OCI-LY1 (cell line): ENCODE measurements at regions not wholly inside any gene's neighbourhood (a gene's known extent, or its start where the extent isn't known, plus 50 kb on each side); places are given as distances from the start of the nearest gene placed in this dataset.
A peak's percentile ranks its signal among the peaks of the same experiment; 100 is the strongest.

Experiments used
- H2AFZ ChIP-seq: fragments of 200-600 bp; sonication (generic), shearing (Covaris generic); 2 replicates; pipeline ENCODE4 v1.6.0; 2014; ENCODE audit warnings: antibody characterized with exemption, mild to moderate bottlenecking, low read length
- H3F3A ChIP-seq: fragments of 200-600 bp; sonication (generic), shearing (Covaris generic); 2 replicates; pipeline ENCODE4 v1.6.0; 2014; ENCODE audit warnings: mild to moderate bottlenecking, antibody characterized with exemption, low read length, moderate library complexity; ENCODE audit not compliant: insufficient read depth
- H3K27ac ChIP-seq: fragments of 200-600 bp; sonication (generic); 2 replicates; pipeline ENCODE4 v1.5.1; 2014; ENCODE audit warnings: low read length, mixed run types, mild to moderate bottlenecking, low read depth; ENCODE audit not compliant: poor library complexity, severe bottlenecking
- H3K27me3 ChIP-seq: fragments of 200-600 bp; sonication (generic); 2 replicates; pipeline ENCODE4 v1.6.0; 2014; ENCODE audit warnings: antibody characterized with exemption, mild to moderate bottlenecking, low read length, moderate library complexity; ENCODE audit not compliant: insufficient read depth
- H3K36me3 ChIP-seq: fragments of 200-600 bp; sonication (generic); 2 replicates; pipeline ENCODE4 v1.6.1; 2014; ENCODE audit warnings: mild to moderate bottlenecking, antibody characterized with exemption, low read length, moderate library complexity, mixed read lengths; ENCODE audit not compliant: insufficient read depth
- H3K4me1 ChIP-seq: fragments of 200-600 bp; sonication (generic); 2 replicates; pipeline ENCODE4 v1.5.1; 2014; ENCODE audit warnings: mild to moderate bottlenecking, low read length, moderate library complexity; ENCODE audit not compliant: insufficient read depth, severe bottlenecking
- H3K4me2 ChIP-seq: fragments of 200-600 bp; sonication (generic), shearing (Covaris generic); 2 replicates; pipeline ENCODE4 v1.6.1; 2014; ENCODE audit warnings: low read length
- H3K4me3 ChIP-seq: fragments of 200-600 bp; sonication (generic); 2 replicates; pipeline ENCODE4 v1.5.1; 2014; ENCODE audit warnings: low read length, low read depth, mild to moderate bottlenecking, mixed read lengths; ENCODE audit not compliant: poor library complexity, severe bottlenecking
- H3K79me2 ChIP-seq: fragments of 200-600 bp; shearing (Covaris generic); 2 replicates; pipeline ENCODE4 v1.6.1; 2016; ENCODE audit warnings: mixed run types, low read length, mixed read lengths; ENCODE audit not compliant: insufficient read depth
- H3K9ac ChIP-seq: fragments of 200-600 bp; sonication (generic), shearing (Covaris generic); 2 replicates; pipeline ENCODE4 v1.6.1; 2014; ENCODE audit warnings: mild to moderate bottlenecking, low read length, mixed read lengths
- H3K9me2 ChIP-seq: fragments of 200-600 bp; sonication (generic), shearing (Covaris generic); 2 replicates; pipeline ENCODE4 v1.6.1; 2014; ENCODE audit warnings: low read depth, mild to moderate bottlenecking, low read length, mixed read lengths
- H3K9me3 ChIP-seq: fragments of 200-600 bp; shearing (Covaris generic); 2 replicates; pipeline ENCODE4 v1.6.1; 2014; ENCODE audit warnings: low read length, mixed read lengths
- H4K20me1 ChIP-seq: fragments of 200-600 bp; sonication (generic), shearing (Covaris generic); 2 replicates; pipeline ENCODE4 v1.6.0; 2016; ENCODE audit warnings: mild to moderate bottlenecking, low read length; ENCODE audit not compliant: insufficient read depth
- EZH2 ChIP-seq: fragments of 200-600 bp; sonication (generic), shearing (Covaris generic); IDR thresholded peaks from 2 replicates; pipeline ENCODE4 v1.8.0; 2017; ENCODE audit warnings: borderline replicate concordance, mixed run types, mild to moderate bottlenecking, antibody characterized with exemption, low read length, moderate library complexity, mixed read lengths
- TF ChIP-seq, protein P1 (sequence below): fragments of 200-600 bp; sonication (generic), shearing (Covaris generic); IDR thresholded peaks from 2 replicates; pipeline ENCODE4 v1.5.1; 2017; ENCODE audit warnings: mild to moderate bottlenecking, antibody characterized with exemption, low read length, moderate library complexity, mixed read lengths

DNA sequence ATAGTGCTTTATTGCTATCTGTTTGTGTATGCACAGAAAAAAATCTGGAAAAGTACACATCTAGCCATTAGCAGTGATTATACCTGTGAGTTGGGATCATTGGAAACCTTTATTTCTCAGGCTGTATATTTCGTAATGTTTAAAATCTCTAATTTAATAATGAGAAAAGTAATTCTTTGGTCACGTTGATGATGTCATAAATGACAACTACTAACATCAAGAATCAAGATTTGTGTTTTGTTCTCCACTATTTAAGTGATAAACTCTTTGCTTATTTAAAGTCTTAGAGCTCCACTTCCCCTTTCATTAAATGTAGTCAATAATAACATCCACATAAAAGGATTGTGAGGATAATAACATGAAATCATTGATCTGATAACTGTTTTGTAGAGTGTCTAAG lies 126.2 kb downstream of the TMA16 start:
- Histone ChIP-seq H4K20me1 (no peaks in the 10 kb centered on the region), H3F3A (no peaks in the 10 kb centered on the region), H3K9ac (no peak overlapping the region), H3K36me3 (no peaks in the 10 kb centered on the region), H2AFZ (0 out of 2 replicates have a peak overlapping the region, but pooled peaks have one; percentile 18), H3K79me2 (no peaks in the 10 kb centered on the region), H3K4me1 (peaks cover 14% of the 10 kb centered on the region), H3K4me3 (no peak overlapping the region), H3K4me2 (no peak overlapping the region), H3K27me3 (no peaks in the 10 kb centered on the region), H3K9me3 (no peaks in the 10 kb centered on the region), H3K27ac (no peak overlapping the region), H3K9me2 (no peaks in the 10 kb centered on the region)
- TF ChIP-seq EZH2 = no peak
- TF ChIP-seq, protein P1, sequence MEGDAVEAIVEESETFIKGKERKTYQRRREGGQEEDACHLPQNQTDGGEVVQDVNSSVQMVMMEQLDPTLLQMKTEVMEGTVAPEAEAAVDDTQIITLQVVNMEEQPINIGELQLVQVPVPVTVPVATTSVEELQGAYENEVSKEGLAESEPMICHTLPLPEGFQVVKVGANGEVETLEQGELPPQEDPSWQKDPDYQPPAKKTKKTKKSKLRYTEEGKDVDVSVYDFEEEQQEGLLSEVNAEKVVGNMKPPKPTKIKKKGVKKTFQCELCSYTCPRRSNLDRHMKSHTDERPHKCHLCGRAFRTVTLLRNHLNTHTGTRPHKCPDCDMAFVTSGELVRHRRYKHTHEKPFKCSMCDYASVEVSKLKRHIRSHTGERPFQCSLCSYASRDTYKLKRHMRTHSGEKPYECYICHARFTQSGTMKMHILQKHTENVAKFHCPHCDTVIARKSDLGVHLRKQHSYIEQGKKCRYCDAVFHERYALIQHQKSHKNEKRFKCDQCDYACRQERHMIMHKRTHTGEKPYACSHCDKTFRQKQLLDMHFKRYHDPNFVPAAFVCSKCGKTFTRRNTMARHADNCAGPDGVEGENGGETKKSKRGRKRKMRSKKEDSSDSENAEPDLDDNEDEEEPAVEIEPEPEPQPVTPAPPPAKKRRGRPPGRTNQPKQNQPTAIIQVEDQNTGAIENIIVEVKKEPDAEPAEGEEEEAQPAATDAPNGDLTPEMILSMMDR = no peak

DNA sequence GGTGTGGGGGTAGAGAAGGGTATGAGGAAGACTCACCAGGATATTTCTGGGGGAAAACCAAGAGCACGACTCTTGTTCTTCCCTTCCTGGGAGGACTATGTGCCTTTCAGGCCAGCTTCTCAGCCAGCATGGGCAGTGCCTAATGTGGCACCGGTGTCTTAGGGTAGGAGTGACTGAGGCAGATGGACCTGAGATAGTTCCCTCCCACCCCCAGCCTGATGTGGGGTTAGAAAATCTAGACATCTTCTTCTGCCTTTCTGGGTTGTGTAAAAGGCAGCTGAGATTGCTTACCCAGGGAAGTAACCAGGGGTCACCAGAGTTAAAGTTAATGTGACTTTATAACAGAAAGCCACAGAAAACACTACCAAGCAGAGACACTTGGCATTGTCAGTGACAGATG lies 127.3 kb downstream of the TMA16 start:
- Histone ChIP-seq H3K4me3 (no peak overlapping the region), H3K36me3 (no peaks in the 10 kb centered on the region), H4K20me1 (no peaks in the 10 kb centered on the region), H3K9me3 (no peaks in the 10 kb centered on the region), H3K9ac (no peak overlapping the region; the same call in 1 of the 2 replicates), H2AFZ (peak overlapping the region; percentile 81), H3F3A (no peaks in the 10 kb centered on the region), H3K4me1 (peaks cover 14% of the 10 kb centered on the region), H3K9me2 (no peaks in the 10 kb centered on the region), H3K27me3 (no peaks in the 10 kb centered on the region), H3K4me2 (no peak overlapping the region), H3K27ac (no peak overlapping the region), H3K79me2 (no peaks in the 10 kb centered on the region)
- no peak for TF ChIP-seq EZH2
- TF ChIP-seq, protein P1 = no peak

DNA sequence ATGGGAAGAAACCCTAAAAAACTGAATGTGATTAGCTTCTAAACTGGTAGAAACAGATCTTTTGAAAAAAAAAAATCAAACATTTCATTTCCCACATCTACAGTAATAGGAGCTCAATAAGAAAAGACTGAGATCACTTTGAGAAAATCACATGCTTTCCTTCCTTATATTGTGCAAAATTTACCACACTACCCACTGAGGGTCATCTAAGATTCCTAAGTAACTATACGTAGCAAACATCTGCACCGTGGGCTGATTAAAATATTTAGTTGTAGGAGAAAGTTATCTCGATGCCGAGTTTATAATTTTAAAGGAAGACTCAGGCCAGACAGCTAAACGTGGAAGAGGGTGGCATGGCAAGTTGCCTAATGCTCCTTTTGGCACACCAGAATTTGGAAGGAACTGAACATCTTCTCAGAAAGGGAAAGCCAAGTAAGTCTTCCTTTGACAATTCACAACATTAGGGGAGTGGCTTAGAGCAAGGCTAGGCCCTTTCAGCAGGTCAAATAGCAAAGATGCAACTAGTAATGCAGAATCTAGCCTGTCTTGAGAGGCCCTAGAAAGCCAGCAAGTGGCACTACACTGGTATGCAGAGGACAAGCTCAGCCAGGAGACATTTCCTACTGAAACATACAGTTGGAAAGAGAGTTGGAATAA lies 128.0 kb downstream of the TMA16 start:
- H3F3A ChIP-seq = no peaks in the 10 kb centered on the region
- H3K9ac ChIP-seq = no peak overlapping the region
- H3K4me3 ChIP-seq = no peak overlapping the region
- no peaks in the 10 kb centered on the region for H3K9me2 ChIP-seq
- H3K4me2 ChIP-seq = no peak overlapping the region
- 0 out of 2 replicates have a peak overlapping the region, but pooled peaks have one; percentile 81 for H2AFZ ChIP-seq
- H3K36me3 ChIP-seq = no peaks in the 10 kb centered on the region
- no peaks in the 10 kb centered on the region for H3K27me3 ChIP-seq
- H4K20me1 ChIP-seq = no peaks in the 10 kb centered on the region
- H3K9me3 ChIP-seq = no peaks in the 10 kb centered on the region
- H3K27ac ChIP-seq = no peak overlapping the region
- no peak for TF ChIP-seq EZH2
- TF ChIP-seq, protein P1 = no peak
- H3K4me1 ChIP-seq = peaks cover 14% of the 10 kb centered on the region
- H3K79me2 ChIP-seq = no peaks in the 10 kb centered on the region
